ENCODE measurements at regions not wholly inside any gene's neighbourhood (a gene's known extent, or its start where the extent isn't known, plus 50 kb on each side); places are given as distances from the start of the nearest gene placed in this dataset.

- TF ChIP-seq CTCF (IDR thresholded peaks at IDR 0.05) = no peak
- no peak for TF ChIP-seq POLR2A (IDR thresholded peaks at IDR 0.05)
These were observed 146.6 kb downstream of the VAPA start for GRCh38 chr18:10060469-10060782.
